ENCODE measurements at regions not wholly inside any gene's neighbourhood (a gene's known extent, or its start where the extent isn't known, plus 50 kb on each side); places are given as distances from the start of the nearest gene placed in this dataset.

- no peak overlapping the region for H3K27ac ChIP-seq
- intact Hi-C loops (cut with DNase I; ENCODE audit: low total_unique reads) (no loop called here), in situ Hi-C loops (cut with MboI; ENCODE audit: low sequenced_read_pairs in 4 of 4) (no loop called here)
- H3K4me3 ChIP-seq = no peak overlapping the region
- no peaks in the 10 kb centered on the region for H3K27me3 ChIP-seq
- no peak for TF ChIP-seq POLR2A (IDR thresholded peaks at IDR 0.05)
- DNase-seq (no peak), ATAC-seq (no peak)
- no peaks in the 10 kb centered on the region for H3K36me3 ChIP-seq
- no peaks in the 10 kb centered on the region for H3K9me3 ChIP-seq
- H3K4me1 ChIP-seq = no peaks in the 10 kb centered on the region
Measured at GRCh38 chr10:130885021-130885655, 426.4 kb downstream of the TCERG1L start.

DNA sequence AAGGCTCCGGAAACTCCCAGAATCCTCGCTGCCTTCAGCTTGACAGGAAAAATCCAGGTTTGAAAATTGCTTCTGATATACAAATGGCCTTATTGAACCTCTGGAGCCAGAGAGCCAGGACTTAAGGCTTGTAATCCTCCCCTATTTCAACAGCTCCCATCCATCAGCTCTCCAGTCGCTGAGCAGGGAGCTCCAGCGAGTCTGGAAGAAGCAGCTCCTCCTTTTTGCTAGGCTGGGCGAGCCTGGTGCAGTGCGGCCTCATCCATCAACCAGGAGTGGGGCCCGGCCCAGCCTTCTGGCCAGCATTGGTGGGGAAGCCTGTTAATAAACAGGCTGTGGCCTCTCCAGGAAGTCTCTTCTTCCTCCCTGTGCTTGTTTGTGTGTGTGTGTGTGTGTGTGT is 424.4 kb downstream of the TCERG1L start:
- Histone ChIP-seq H3K27me3 (no peaks in the 10 kb centered on the region), H3K4me1 (no peaks in the 10 kb centered on the region), H3K9me3 (no peaks in the 10 kb centered on the region), H3K27ac (no peak overlapping the region), H3K36me3 (no peaks in the 10 kb centered on the region), H3K4me3 (no peak overlapping the region)
- in situ Hi-C loops (cut with MboI; ENCODE audit: low sequenced_read_pairs in 4 of 4) (no loop called here), intact Hi-C loops (cut with DNase I; ENCODE audit: low total_unique reads) (no loop called here)
- ATAC-seq (no peak), DNase-seq (no peak)
- TF ChIP-seq POLR2A (IDR thresholded peaks at IDR 0.05) (no peak), CTCF (IDR thresholded peaks at IDR 0.05 in 4 of 5, conservative IDR thresholded peaks at IDR 0.05 in 1 of 5) (no peak)

DNA sequence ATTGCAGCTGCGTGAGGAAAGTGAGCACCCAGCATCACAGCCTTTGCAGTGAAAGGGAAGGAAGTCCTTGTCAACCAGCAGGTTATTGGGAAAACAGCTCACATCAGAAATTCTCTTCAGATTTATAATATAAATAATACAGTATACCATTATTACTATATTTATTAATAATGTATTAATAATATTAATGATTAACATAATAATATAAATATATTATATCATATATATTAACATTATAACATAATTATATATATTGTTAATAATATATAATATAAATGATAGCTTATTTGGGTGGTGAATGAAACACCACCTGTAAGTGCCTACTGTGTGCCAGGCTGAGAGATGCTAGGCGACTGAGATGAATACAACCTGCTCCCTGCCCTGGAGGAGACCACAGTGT is 423.0 kb downstream of the TCERG1L start:
- in situ Hi-C loops (cut with MboI; ENCODE audit: low sequenced_read_pairs in 4 of 4) (no loop called here), intact Hi-C loops (cut with DNase I; ENCODE audit: low total_unique reads) (loop anchor here (2.0 kb wide), 1 partner anchor 60 kb away; no protein-coding TSS in a partner anchor)

DNA sequence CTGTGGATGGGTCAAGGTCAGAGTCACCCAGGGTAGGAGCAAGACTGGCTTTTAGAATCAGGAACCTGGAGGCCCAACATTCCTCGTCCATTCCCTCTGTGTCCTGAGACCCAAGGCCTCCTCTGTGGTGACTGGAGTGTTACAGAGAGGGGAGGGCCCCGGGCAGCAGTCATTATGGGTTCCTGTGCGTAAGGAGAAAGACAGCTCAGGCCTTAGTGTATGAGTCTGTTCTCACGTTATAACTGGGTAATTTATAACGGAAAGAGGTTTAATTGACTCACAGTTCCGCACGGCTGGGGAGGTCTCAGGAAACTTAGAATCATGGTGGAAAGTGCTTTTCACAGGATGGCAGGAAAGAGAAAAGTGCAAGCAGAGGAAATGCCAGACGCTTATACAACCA is 422.3 kb downstream of the TCERG1L start:
- in situ Hi-C loops (cut with MboI; ENCODE audit: low sequenced_read_pairs in 4 of 4) (no loop called here), intact Hi-C loops (cut with DNase I; ENCODE audit: low total_unique reads) (loop anchor here (2.0 kb wide), 1 partner anchor 60 kb away; no protein-coding TSS in a partner anchor)
- no peaks in the 10 kb centered on the region for H3K27me3 ChIP-seq
- H3K36me3 ChIP-seq = no peaks in the 10 kb centered on the region
- no peak overlapping the region for H3K4me3 ChIP-seq
- DNase-seq (no peak), ATAC-seq (no peak)
- no peak overlapping the region for H3K27ac ChIP-seq
- H3K4me1 ChIP-seq = no peaks in the 10 kb centered on the region
- no peak for TF ChIP-seq CTCF (IDR thresholded peaks at IDR 0.05 in 4 of 5, conservative IDR thresholded peaks at IDR 0.05 in 1 of 5)
- no peak for TF ChIP-seq POLR2A (IDR thresholded peaks at IDR 0.05)
- H3K9me3 ChIP-seq = no peaks in the 10 kb centered on the region

More for the DNA sequence above, 423.0 kb downstream of the TCERG1L start:
- DNase-seq (no peak), ATAC-seq (no peak)
- no peak overlapping the region for H3K4me3 ChIP-seq
- H3K27ac ChIP-seq = no peak overlapping the region
- H3K27me3 ChIP-seq = no peaks in the 10 kb centered on the region
- TF ChIP-seq POLR2A (IDR thresholded peaks at IDR 0.05) (no peak), CTCF (IDR thresholded peaks at IDR 0.05 in 4 of 5, conservative IDR thresholded peaks at IDR 0.05 in 1 of 5) (no peak)
- H3K4me1 ChIP-seq = no peaks in the 10 kb centered on the region
- no peaks in the 10 kb centered on the region for H3K9me3 ChIP-seq
- H3K36me3 ChIP-seq = no peaks in the 10 kb centered on the region

- H3K27ac ChIP-seq = no peak overlapping the region
- no peak for TF ChIP-seq CTCF (IDR thresholded peaks at IDR 0.05 in 4 of 5, conservative IDR thresholded peaks at IDR 0.05 in 1 of 5)
- no peak for TF ChIP-seq POLR2A (IDR thresholded peaks at IDR 0.05)
- no peaks in the 10 kb centered on the region for H3K4me1 ChIP-seq
- ATAC-seq (no peak), DNase-seq (no peak)
- intact Hi-C loops (cut with DNase I; ENCODE audit: low total_unique reads) = loop anchor here (2.0 kb wide), 1 partner anchor 59 kb away; no protein-coding TSS in a partner anchor
- H3K36me3 ChIP-seq = no peaks in the 10 kb centered on the region
- H3K9me3 ChIP-seq = no peaks in the 10 kb centered on the region
- H3K4me3 ChIP-seq = no peak overlapping the region
- in situ Hi-C loops (cut with MboI; ENCODE audit: low sequenced_read_pairs in 4 of 4) = no loop called here
- H3K27me3 ChIP-seq = no peaks in the 10 kb centered on the region
Measured at GRCh38 chr10:130889780-130890179, 421.7 kb downstream of the TCERG1L start.
